HG03378 (cell line): ENCODE measurements at regions not wholly inside any gene's neighbourhood (a gene's known extent, or its start where the extent isn't known, plus 50 kb on each side); places are given as distances from the start of the nearest gene placed in this dataset.
"Not testable (repeated sequence)": the region's sequence is repeated elsewhere in the genome, so short reads cannot be mapped to it uniquely, and the experiment has no call there.

Experiments used
- ATAC-seq: cut with Tn5 transposase; IDR thresholded peaks from one replicate; pipeline ENCODE4 v1.9.1; 2021; ENCODE audit warnings: mild to moderate bottlenecking, moderate library complexity; ENCODE audit not compliant: unreplicated experiment

GRCh38 chrX:65971151-65971550 is 68.7 kb downstream of the VSIG4 start:
- ATAC-seq: no peak

- ATAC-seq: not testable (repeated sequence)
Observed at GRCh38 chrX:65967159-65967558, 72.7 kb downstream of the VSIG4 start.

- ATAC-seq: no peak
Observed at GRCh38 chrX:65961714-65962113, 78.2 kb downstream of the VSIG4 start.

- no peak for ATAC-seq
Observed at GRCh38 chrX:65948103-65948502, 91.8 kb downstream of the VSIG4 start.

GRCh38 chrX:65941775-65942174 is 98.1 kb downstream of the VSIG4 start:
- ATAC-seq: no peak

- no peak for ATAC-seq
Observed at GRCh38 chrX:65933085-65933589, 106.7 kb downstream of the VSIG4 start.

- no peak for ATAC-seq
Observed at GRCh38 chrX:65932173-65933084, 107.5 kb downstream of the VSIG4 start.

- no peak for ATAC-seq
Observed at GRCh38 chrX:65928522-65928921, 111.4 kb downstream of the VSIG4 start.

GRCh38 chrX:65927386-65927785 is 112.5 kb downstream of the VSIG4 start:
- ATAC-seq: not testable (repeated sequence)

- peak; percentile 83 for ATAC-seq
Observed at GRCh38 chrX:65926095-65927019, 113.5 kb downstream of the VSIG4 start.

GRCh38 chrX:65925592-65925991 is 114.3 kb downstream of the VSIG4 start:
- ATAC-seq: no peak

- no peak for ATAC-seq
Observed at GRCh38 chrX:65925005-65925404, 114.9 kb downstream of the VSIG4 start.

- ATAC-seq: no peak
Observed at GRCh38 chrX:65921363-65921762, 118.5 kb downstream of the VSIG4 start.

GRCh38 chrX:65920620-65921019 is 119.3 kb downstream of the VSIG4 start:
- no peak for ATAC-seq

GRCh38 chrX:65910899-65911298 is 129.0 kb downstream of the VSIG4 start:
- no peak for ATAC-seq

GRCh38 chrX:65903750-65904149 is 136.1 kb downstream of the VSIG4 start:
- ATAC-seq: no peak

- ATAC-seq: no peak
Observed at GRCh38 chrX:65902011-65902410, 137.9 kb downstream of the VSIG4 start.

GRCh38 chrX:65900850-65901844 is 138.7 kb downstream of the VSIG4 start:
- no peak for ATAC-seq

- no peak for ATAC-seq
Observed at GRCh38 chrX:65894133-65894532, 145.7 kb downstream of the VSIG4 start.

GRCh38 chrX:65891817-65892216 is 148.1 kb downstream of the VSIG4 start:
- ATAC-seq: not testable (repeated sequence)
